Liver (tissue), 3 donors: ENCODE measurements at regions not wholly inside any gene's neighbourhood (a gene's known extent, or its start where the extent isn't known, plus 50 kb on each side); places are given as distances from the start of the nearest gene placed in this dataset.
A peak's percentile ranks its signal among the peaks of the same experiment; 100 is the strongest.

Source experiments
- CTCF ChIP-seq: fragments of 150-350 bp; IDR thresholded peaks from 2 replicates; pipeline ENCODE4 v1.5.1; 2017; ENCODE audit warnings: improper control_type of control experiment, low read depth, low read length; ENCODE audit not compliant: missing input control
- FOXA1 ChIP-seq: IDR thresholded peaks from 2 replicates; pipeline ENCODE4 v1.6.1; 2016; ENCODE audit warnings: antibody characterized with exemption
- HNF4G ChIP-seq: IDR thresholded peaks from 2 replicates; pipeline ENCODE4 v1.6.1; 2016; ENCODE audit warnings: antibody characterized with exemption
- JUND ChIP-seq, 2 donors: IDR thresholded peaks; 2 replicates each; pipeline ENCODE4 v1.6.1; 2016; ENCODE audit warnings: antibody characterized with exemption in 2 of 2
- MAX ChIP-seq: IDR thresholded peaks from 2 replicates; pipeline ENCODE4 v1.6.1; 2016; ENCODE audit warnings: antibody characterized with exemption
- NR2F2 ChIP-seq: IDR thresholded peaks from 2 replicates; pipeline ENCODE4 v1.6.1; 2016; ENCODE audit warnings: antibody characterized with exemption
- RAD21 ChIP-seq, 2 donors: IDR thresholded peaks; 2 replicates each; pipeline ENCODE4 v1.6.1; 2016; ENCODE audit warnings: antibody characterized with exemption in 2 of 2, mild to moderate bottlenecking in 2 of 2
- REST ChIP-seq: IDR thresholded peaks from 2 replicates; pipeline ENCODE4 v1.6.1; 2016; ENCODE audit warnings: antibody characterized with exemption, mild to moderate bottlenecking
- RXRA ChIP-seq, 2 donors: IDR thresholded peaks; 2 replicates each; pipeline ENCODE4 v1.6.1; 2017 to 2018; ENCODE audit warnings: antibody characterized with exemption in 2 of 2, mild to moderate bottlenecking in 1 of 2
- SP1 ChIP-seq: IDR thresholded peaks from 2 replicates; pipeline ENCODE4 v1.6.1; 2018; ENCODE audit warnings: antibody characterized with exemption, mild to moderate bottlenecking
- TAF1 ChIP-seq: conservative IDR thresholded peaks from 2 replicates; pipeline ENCODE4 v1.6.1; 2016; ENCODE audit warnings: antibody characterized with exemption, mild to moderate bottlenecking
- YY1 ChIP-seq: IDR thresholded peaks from 2 replicates; pipeline ENCODE4 v1.6.1; 2016; ENCODE audit warnings: antibody characterized with exemption, mild to moderate bottlenecking
- donor health status: healthy.
- donor health status: healthy.

GRCh38 chr2:59967691-59968090, 585.8 kb downstream of the BCL11A start:
- no peak for TF ChIP-seq CTCF
- no peak for TF ChIP-seq MAX
- peak; percentile 35 for TF ChIP-seq YY1
- TF ChIP-seq REST: no peak
- no peak for TF ChIP-seq FOXA1
- TF ChIP-seq RAD21 (IDR thresholded peaks at IDR 0.05): no peak
- no peak for TF ChIP-seq TAF1
- TF ChIP-seq SP1: no peak
- no peak for TF ChIP-seq HNF4G
- no peak for TF ChIP-seq NR2F2
- TF ChIP-seq JUND (IDR thresholded peaks at IDR 0.05): no peak
- TF ChIP-seq RXRA (IDR thresholded peaks at IDR 0.05): peak in 1 of 2 donors; percentile 14
